GM23338 (cell line): ENCODE measurements at regions not wholly inside any gene's neighbourhood (a gene's known extent, or its start where the extent isn't known, plus 50 kb on each side); places are given as distances from the start of the nearest gene placed in this dataset.

Experiments
- ATAC-seq: fragments of 200-7000 bp; cut with Tn5 transposase; 3 replicates; pipeline ENCODE4 v1.9.1; 2020
- DNase-seq: peaks from one replicate; pipeline ENCODE4 v3.0.0-alpha.2; 2015; ENCODE audit warnings: low spot score
- H2AFZ ChIP-seq: fragments of 200-600 bp; sonication (generic); 2 replicates; pipeline ENCODE4 v1.8.0; 2016; ENCODE audit warnings: antibody characterized with exemption, mild to moderate bottlenecking, moderate library complexity
- H3F3A ChIP-seq: fragments of 200-600 bp; sonication (generic); replicated peaks from 2 replicates; pipeline ENCODE4 v1.8.0; 2017; ENCODE audit warnings: antibody characterized with exemption, mixed run types, low read depth
- H3K27ac ChIP-seq: fragments of 200-600 bp; sonication (generic); 2 replicates; pipeline ENCODE4 v1.6.1; 2016; ENCODE audit warnings: low read depth
- H3K27me3 ChIP-seq: fragments of 200-600 bp; sonication (generic); 2 replicates; pipeline ENCODE4 v1.8.0; 2016; ENCODE audit warnings: mild to moderate bottlenecking, mixed run types, moderate library complexity; ENCODE audit not compliant: insufficient read depth
- H3K36me3 ChIP-seq: fragments of 200-600 bp; sonication (generic); 2 replicates; pipeline ENCODE4 v1.8.0; 2016; ENCODE audit warnings: mild to moderate bottlenecking; ENCODE audit not compliant: insufficient read depth
- H3K4me1 ChIP-seq: fragments of 200-600 bp; sonication (generic); 2 replicates; pipeline ENCODE4 v1.8.0; 2016; ENCODE audit warnings: mild to moderate bottlenecking, moderate library complexity; ENCODE audit not compliant: insufficient read depth
- H3K4me2 ChIP-seq: fragments of 200-600 bp; sonication (generic); 2 replicates; pipeline ENCODE4 v1.7.1; 2017; ENCODE audit warnings: mixed run types
- H3K4me3 ChIP-seq: fragments of 200-600 bp; sonication (generic); 2 replicates; pipeline ENCODE4 v1.6.1; 2016; ENCODE audit warnings: mixed run types
- H3K79me2 ChIP-seq: fragments of 200-600 bp; sonication (generic); replicated peaks from 2 replicates; pipeline ENCODE4 v1.8.0; 2017; ENCODE audit warnings: mild to moderate bottlenecking; ENCODE audit not compliant: insufficient read depth
- H3K9me2 ChIP-seq: fragments of 200-600 bp; sonication (generic); 2 replicates; pipeline ENCODE4 v1.8.0; 2017; ENCODE audit not compliant: insufficient read depth
- H4K20me1 ChIP-seq: fragments of 200-600 bp; sonication (generic); replicated peaks from 2 replicates; pipeline ENCODE4 v1.8.0; 2017; ENCODE audit warnings: mild to moderate bottlenecking; ENCODE audit not compliant: insufficient read depth
- H3K27ac Mint-ChIP-seq: 2 replicates; pipeline ENCODE4 v1.8.0; 2020; ENCODE audit warnings: inconsistent platforms, mild to moderate bottlenecking, moderate library complexity, mixed read lengths
- H3K27me3 Mint-ChIP-seq: 3 replicates; pipeline ENCODE4 v1.8.0; 2022; ENCODE audit warnings: low read depth, mild to moderate bottlenecking, moderate library complexity, mixed read lengths, inconsistent platforms; ENCODE audit not compliant: insufficient read depth, poor library complexity
- H3K36me3 Mint-ChIP-seq: 3 replicates; pipeline ENCODE4 v1.8.0; 2021; ENCODE audit warnings: low read depth, mild to moderate bottlenecking, inconsistent platforms, moderate library complexity, mixed read lengths
- H3K4me1 Mint-ChIP-seq: 3 replicates; pipeline ENCODE4 v1.8.0; 2020; ENCODE audit warnings: mild to moderate bottlenecking, inconsistent platforms, mixed read lengths
- H3K4me3 Mint-ChIP-seq: 3 replicates; pipeline ENCODE4 v1.8.0; 2021; ENCODE audit warnings: moderate library complexity, mild to moderate bottlenecking, inconsistent platforms, mixed read lengths
- H3K9me3 Mint-ChIP-seq: 3 replicates; pipeline ENCODE4 v1.8.0; 2020; ENCODE audit warnings: moderate library complexity, mild to moderate bottlenecking, inconsistent platforms, mixed read lengths
- CREB1 ChIP-seq: fragments of 250-450 bp; sonication (Bioruptor Pico); IDR thresholded peaks from 2 replicates; pipeline ENCODE4 v1.5.0; 2020; ENCODE audit warnings: low read depth, mild to moderate bottlenecking, moderate library complexity
- CTCF ChIP-seq, 2 experiments: fragments of 200-600 bp in 1 of 2; sonication (generic) in 1 of 2; conservative IDR thresholded peaks; 2 replicates each; pipeline versions ENCODE4 v1.5.1 to v1.6.1; 2016 to 2017; ENCODE audit warnings: antibody characterized with exemption in 2 of 2, low read depth in 2 of 2, mild to moderate bottlenecking in 2 of 2, moderate library complexity in 1 of 2
- ETS1 ChIP-seq: IDR thresholded peaks from 2 replicates; pipeline ENCODE4 v1.6.1; 2016; ENCODE audit warnings: antibody characterized with exemption
- EZH2 ChIP-seq: fragments of 200-600 bp; sonication (generic); IDR thresholded peaks from one replicate; pipeline ENCODE4 v1.8.0; 2017; ENCODE audit warnings: antibody characterized with exemption, mild to moderate bottlenecking, low read depth; ENCODE audit not compliant: unreplicated experiment
- EZH2phosphoT487 ChIP-seq: fragments of 200-600 bp; sonication (generic); IDR thresholded peaks from one replicate; pipeline ENCODE4 v1.8.1; 2018; ENCODE audit warnings: antibody characterized with exemption; ENCODE audit not compliant: unreplicated experiment
- JUNB ChIP-seq: IDR thresholded peaks from one replicate; pipeline ENCODE4 v1.6.1; 2016; ENCODE audit warnings: antibody characterized with exemption; ENCODE audit not compliant: unreplicated experiment
- NANOG ChIP-seq: IDR thresholded peaks from 2 replicates; pipeline ENCODE4 v1.6.1; 2016; ENCODE audit warnings: antibody characterized with exemption, borderline replicate concordance
- POLR2AphosphoS5 ChIP-seq: IDR thresholded peaks from 2 replicates; pipeline ENCODE4 v1.6.1; 2016; ENCODE audit warnings: antibody characterized with exemption, low read depth
- STAT1 ChIP-seq: IDR thresholded peaks from one replicate; pipeline ENCODE4 v1.6.1; 2016; ENCODE audit warnings: antibody characterized with exemption; ENCODE audit not compliant: unreplicated experiment
- ZNF114 ChIP-seq: fragments of 250-450 bp; sonication (Bioruptor Pico); IDR thresholded peaks from 2 replicates; pipeline ENCODE4 v1.5.0; 2020; ENCODE audit warnings: mild to moderate bottlenecking, moderate library complexity
- ZNF331 ChIP-seq: fragments of 250-450 bp; sonication (Bioruptor Pico); IDR thresholded peaks from 2 replicates; pipeline ENCODE4 v1.5.0; 2020; ENCODE audit warnings: low read depth, mild to moderate bottlenecking, moderate library complexity
- ZNF462 ChIP-seq: fragments of 250-450 bp; sonication (Bioruptor Pico); IDR thresholded peaks from 2 replicates; pipeline ENCODE4 v1.5.0; 2020; ENCODE audit warnings: mild to moderate bottlenecking, moderate library complexity
- TF ChIP-seq, protein P1 (sequence below): IDR thresholded peaks from one replicate; pipeline ENCODE4 v1.6.1; 2018; ENCODE audit warnings: antibody characterized with exemption; ENCODE audit not compliant: unreplicated experiment

DNA sequence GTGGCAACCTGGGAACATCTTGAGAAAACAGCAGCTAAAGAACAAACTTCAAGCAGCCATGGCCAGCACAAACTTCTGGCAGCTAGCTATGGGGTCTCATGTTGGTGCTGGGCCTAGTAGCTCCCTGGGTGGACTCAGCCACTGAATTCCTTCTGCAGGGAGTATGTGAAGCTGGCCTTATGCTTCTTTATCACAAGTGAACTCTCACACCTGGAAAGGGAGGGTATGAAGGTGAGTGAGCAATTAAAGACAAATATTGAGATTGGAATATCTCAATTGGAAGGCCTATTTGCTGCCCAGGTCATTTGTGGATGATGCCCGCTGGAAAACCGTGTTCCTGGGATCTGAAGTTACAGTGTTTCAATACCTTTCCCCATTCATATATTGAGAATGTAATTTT, 153.3 kb upstream of the RPS6KA3 start:
- Histone ChIP-seq H3F3A (no peaks in the 10 kb centered on the region), H3K9me2 (no peaks in the 10 kb centered on the region), H3K4me3 (no peak overlapping the region), H3K27me3 (no peaks in the 10 kb centered on the region), H4K20me1 (no peaks in the 10 kb centered on the region), H3K27ac (no peak overlapping the region), H3K4me1 (no peaks in the 10 kb centered on the region), H3K79me2 (no peaks in the 10 kb centered on the region), H3K4me2 (no peak overlapping the region), H3K36me3 (no peaks in the 10 kb centered on the region), H2AFZ (no peak overlapping the region)
- H3K4me3 Mint-ChIP-seq: no peak overlapping the region
- DNase-seq (no peak), ATAC-seq (no peak)
- no peaks in the 10 kb centered on the region for H3K27me3 Mint-ChIP-seq
- H3K9me3 Mint-ChIP-seq: no peaks in the 10 kb centered on the region; the same call in 2 of the 3 replicates
- TF ChIP-seq STAT1 (no peak), EZH2phosphoT487 (no peak), ETS1 (no peak), JUNB (no peak), ZNF462 (no peak), NANOG (no peak), ZNF114 (CRISPR knock-in tag) (no peak), EZH2 (no peak), CTCF (conservative IDR thresholded peaks at IDR 0.05; ENCODE audit: low read depth in 2 of 2) (no peak), POLR2AphosphoS5 (no peak), ZNF331 (CRISPR knock-in tag) (no peak), CREB1 (CRISPR knock-in tag) (no peak)
- TF ChIP-seq, protein P1, sequence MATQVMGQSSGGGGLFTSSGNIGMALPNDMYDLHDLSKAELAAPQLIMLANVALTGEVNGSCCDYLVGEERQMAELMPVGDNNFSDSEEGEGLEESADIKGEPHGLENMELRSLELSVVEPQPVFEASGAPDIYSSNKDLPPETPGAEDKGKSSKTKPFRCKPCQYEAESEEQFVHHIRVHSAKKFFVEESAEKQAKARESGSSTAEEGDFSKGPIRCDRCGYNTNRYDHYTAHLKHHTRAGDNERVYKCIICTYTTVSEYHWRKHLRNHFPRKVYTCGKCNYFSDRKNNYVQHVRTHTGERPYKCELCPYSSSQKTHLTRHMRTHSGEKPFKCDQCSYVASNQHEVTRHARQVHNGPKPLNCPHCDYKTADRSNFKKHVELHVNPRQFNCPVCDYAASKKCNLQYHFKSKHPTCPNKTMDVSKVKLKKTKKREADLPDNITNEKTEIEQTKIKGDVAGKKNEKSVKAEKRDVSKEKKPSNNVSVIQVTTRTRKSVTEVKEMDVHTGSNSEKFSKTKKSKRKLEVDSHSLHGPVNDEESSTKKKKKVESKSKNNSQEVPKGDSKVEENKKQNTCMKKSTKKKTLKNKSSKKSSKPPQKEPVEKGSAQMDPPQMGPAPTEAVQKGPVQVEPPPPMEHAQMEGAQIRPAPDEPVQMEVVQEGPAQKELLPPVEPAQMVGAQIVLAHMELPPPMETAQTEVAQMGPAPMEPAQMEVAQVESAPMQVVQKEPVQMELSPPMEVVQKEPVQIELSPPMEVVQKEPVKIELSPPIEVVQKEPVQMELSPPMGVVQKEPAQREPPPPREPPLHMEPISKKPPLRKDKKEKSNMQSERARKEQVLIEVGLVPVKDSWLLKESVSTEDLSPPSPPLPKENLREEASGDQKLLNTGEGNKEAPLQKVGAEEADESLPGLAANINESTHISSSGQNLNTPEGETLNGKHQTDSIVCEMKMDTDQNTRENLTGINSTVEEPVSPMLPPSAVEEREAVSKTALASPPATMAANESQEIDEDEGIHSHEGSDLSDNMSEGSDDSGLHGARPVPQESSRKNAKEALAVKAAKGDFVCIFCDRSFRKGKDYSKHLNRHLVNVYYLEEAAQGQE: no peak
- 0 out of 3 replicates have a peak, but pooled peaks cover 2% of the 10 kb centered on the region for H3K4me1 Mint-ChIP-seq
- H3K36me3 Mint-ChIP-seq: no peaks in the 10 kb centered on the region
- no peak overlapping the region for H3K27ac Mint-ChIP-seq
